OCI-LY1 (cell line): ENCODE measurements at regions not wholly inside any gene's neighbourhood (a gene's known extent, or its start where the extent isn't known, plus 50 kb on each side); places are given as distances from the start of the nearest gene placed in this dataset.

Experiments
- H2AFZ ChIP-seq: fragments of 200-600 bp; sonication (generic), shearing (Covaris generic); 2 replicates; pipeline ENCODE4 v1.6.0; 2014; ENCODE audit warnings: antibody characterized with exemption, mild to moderate bottlenecking, low read length
- H3F3A ChIP-seq: fragments of 200-600 bp; sonication (generic), shearing (Covaris generic); 2 replicates; pipeline ENCODE4 v1.6.0; 2014; ENCODE audit warnings: mild to moderate bottlenecking, antibody characterized with exemption, low read length, moderate library complexity; ENCODE audit not compliant: insufficient read depth
- H3K27ac ChIP-seq: fragments of 200-600 bp; sonication (generic); 2 replicates; pipeline ENCODE4 v1.5.1; 2014; ENCODE audit warnings: low read length, mixed run types, mild to moderate bottlenecking, low read depth; ENCODE audit not compliant: poor library complexity, severe bottlenecking
- H3K27me3 ChIP-seq: fragments of 200-600 bp; sonication (generic); 2 replicates; pipeline ENCODE4 v1.6.0; 2014; ENCODE audit warnings: antibody characterized with exemption, mild to moderate bottlenecking, low read length, moderate library complexity; ENCODE audit not compliant: insufficient read depth
- H3K36me3 ChIP-seq: fragments of 200-600 bp; sonication (generic); 2 replicates; pipeline ENCODE4 v1.6.1; 2014; ENCODE audit warnings: mild to moderate bottlenecking, antibody characterized with exemption, low read length, moderate library complexity, mixed read lengths; ENCODE audit not compliant: insufficient read depth
- H3K4me1 ChIP-seq: fragments of 200-600 bp; sonication (generic); 2 replicates; pipeline ENCODE4 v1.5.1; 2014; ENCODE audit warnings: mild to moderate bottlenecking, low read length, moderate library complexity; ENCODE audit not compliant: insufficient read depth, severe bottlenecking
- H3K4me2 ChIP-seq: fragments of 200-600 bp; sonication (generic), shearing (Covaris generic); 2 replicates; pipeline ENCODE4 v1.6.1; 2014; ENCODE audit warnings: low read length
- H3K4me3 ChIP-seq: fragments of 200-600 bp; sonication (generic); 2 replicates; pipeline ENCODE4 v1.5.1; 2014; ENCODE audit warnings: low read length, low read depth, mild to moderate bottlenecking, mixed read lengths; ENCODE audit not compliant: poor library complexity, severe bottlenecking
- H3K79me2 ChIP-seq: fragments of 200-600 bp; shearing (Covaris generic); 2 replicates; pipeline ENCODE4 v1.6.1; 2016; ENCODE audit warnings: mixed run types, low read length, mixed read lengths; ENCODE audit not compliant: insufficient read depth
- H3K9ac ChIP-seq: fragments of 200-600 bp; sonication (generic), shearing (Covaris generic); 2 replicates; pipeline ENCODE4 v1.6.1; 2014; ENCODE audit warnings: mild to moderate bottlenecking, low read length, mixed read lengths
- H3K9me2 ChIP-seq: fragments of 200-600 bp; sonication (generic), shearing (Covaris generic); 2 replicates; pipeline ENCODE4 v1.6.1; 2014; ENCODE audit warnings: low read depth, mild to moderate bottlenecking, low read length, mixed read lengths
- H3K9me3 ChIP-seq: fragments of 200-600 bp; shearing (Covaris generic); 2 replicates; pipeline ENCODE4 v1.6.1; 2014; ENCODE audit warnings: low read length, mixed read lengths
- H4K20me1 ChIP-seq: fragments of 200-600 bp; sonication (generic), shearing (Covaris generic); 2 replicates; pipeline ENCODE4 v1.6.0; 2016; ENCODE audit warnings: mild to moderate bottlenecking, low read length; ENCODE audit not compliant: insufficient read depth
- CTCF ChIP-seq: fragments of 200-600 bp; sonication (generic), shearing (Covaris generic); IDR thresholded peaks from 2 replicates; pipeline ENCODE4 v1.5.1; 2017; ENCODE audit warnings: mild to moderate bottlenecking, antibody characterized with exemption, low read length, moderate library complexity, mixed read lengths
- EZH2 ChIP-seq: fragments of 200-600 bp; sonication (generic), shearing (Covaris generic); IDR thresholded peaks from 2 replicates; pipeline ENCODE4 v1.8.0; 2017; ENCODE audit warnings: borderline replicate concordance, mixed run types, mild to moderate bottlenecking, antibody characterized with exemption, low read length, moderate library complexity, mixed read lengths

GRCh38 chr20:60624066-60624465, 628.0 kb upstream of the CDH4 start:
- Histone ChIP-seq H3K79me2 (no peaks in the 10 kb centered on the region), H3K27me3 (peaks cover 5% of the 10 kb centered on the region; the same call in 1 of the 2 replicates), H3K36me3 (no peaks in the 10 kb centered on the region), H2AFZ (no peak overlapping the region), H3K27ac (no peak overlapping the region), H4K20me1 (no peaks in the 10 kb centered on the region), H3F3A (no peaks in the 10 kb centered on the region), H3K4me1 (no peaks in the 10 kb centered on the region), H3K9ac (no peak overlapping the region), H3K9me3 (no peaks in the 10 kb centered on the region), H3K4me3 (no peak overlapping the region), H3K9me2 (no peaks in the 10 kb centered on the region), H3K4me2 (no peak overlapping the region)
- TF ChIP-seq EZH2: no peak
- TF ChIP-seq CTCF: no peak

GRCh38 chr20:60627751-60628565, 624.1 kb upstream of the CDH4 start:
- Histone ChIP-seq H3K9me2 (no peaks in the 10 kb centered on the region), H3K27ac (no peak overlapping the region), H3K36me3 (no peaks in the 10 kb centered on the region), H4K20me1 (no peaks in the 10 kb centered on the region), H3K4me1 (no peaks in the 10 kb centered on the region), H3F3A (no peaks in the 10 kb centered on the region), H2AFZ (no peak overlapping the region), H3K4me2 (no peak overlapping the region), H3K4me3 (no peak overlapping the region), H3K79me2 (no peaks in the 10 kb centered on the region), H3K27me3 (peaks cover 5% of the 10 kb centered on the region; the same call in 1 of the 2 replicates), H3K9ac (no peak overlapping the region), H3K9me3 (no peaks in the 10 kb centered on the region)
- no peak for TF ChIP-seq EZH2
- no peak for TF ChIP-seq CTCF

GRCh38 chr20:60628749-60629148, 623.3 kb upstream of the CDH4 start:
- Histone ChIP-seq H3K9me2 (no peaks in the 10 kb centered on the region), H3K4me3 (no peak overlapping the region), H3F3A (no peaks in the 10 kb centered on the region), H3K4me1 (no peaks in the 10 kb centered on the region), H3K9me3 (no peaks in the 10 kb centered on the region), H4K20me1 (no peaks in the 10 kb centered on the region), H3K36me3 (no peaks in the 10 kb centered on the region), H3K9ac (no peak overlapping the region), H3K27me3 (peaks cover 3% of the 10 kb centered on the region; the same call in 1 of the 2 replicates), H3K27ac (no peak overlapping the region), H3K4me2 (no peak overlapping the region), H2AFZ (no peak overlapping the region), H3K79me2 (no peaks in the 10 kb centered on the region)
- TF ChIP-seq EZH2 (no peak), CTCF (no peak)
